ENCODE measurements at regions not wholly inside any gene's neighbourhood (a gene's known extent, or its start where the extent isn't known, plus 50 kb on each side); places are given as distances from the start of the nearest gene placed in this dataset.

DNA sequence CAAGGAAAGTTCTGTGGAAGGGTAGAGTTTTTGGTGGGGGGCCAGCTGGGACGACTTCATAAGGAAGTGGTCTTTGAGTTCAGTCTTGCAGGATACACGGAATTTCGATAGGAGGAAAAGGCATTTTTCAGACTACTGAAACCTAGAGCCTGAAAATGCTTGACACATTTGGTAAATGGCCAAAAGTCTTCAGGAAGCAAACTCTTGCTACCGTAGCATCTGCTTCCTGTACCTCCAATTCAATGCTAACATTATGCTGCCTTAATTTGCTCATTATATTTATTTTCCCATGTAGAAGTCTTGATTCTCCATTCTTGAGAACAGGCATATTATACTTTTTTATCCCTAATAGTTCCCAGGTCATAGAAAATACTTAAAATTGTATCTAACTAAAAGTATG, 129.3 kb upstream of the MED13 start:
- DNase-seq, result no peak

- no peak for DNase-seq
Measured at GRCh38 chr17:62193249-62193648, 128.2 kb upstream of the MED13 start.

DNA sequence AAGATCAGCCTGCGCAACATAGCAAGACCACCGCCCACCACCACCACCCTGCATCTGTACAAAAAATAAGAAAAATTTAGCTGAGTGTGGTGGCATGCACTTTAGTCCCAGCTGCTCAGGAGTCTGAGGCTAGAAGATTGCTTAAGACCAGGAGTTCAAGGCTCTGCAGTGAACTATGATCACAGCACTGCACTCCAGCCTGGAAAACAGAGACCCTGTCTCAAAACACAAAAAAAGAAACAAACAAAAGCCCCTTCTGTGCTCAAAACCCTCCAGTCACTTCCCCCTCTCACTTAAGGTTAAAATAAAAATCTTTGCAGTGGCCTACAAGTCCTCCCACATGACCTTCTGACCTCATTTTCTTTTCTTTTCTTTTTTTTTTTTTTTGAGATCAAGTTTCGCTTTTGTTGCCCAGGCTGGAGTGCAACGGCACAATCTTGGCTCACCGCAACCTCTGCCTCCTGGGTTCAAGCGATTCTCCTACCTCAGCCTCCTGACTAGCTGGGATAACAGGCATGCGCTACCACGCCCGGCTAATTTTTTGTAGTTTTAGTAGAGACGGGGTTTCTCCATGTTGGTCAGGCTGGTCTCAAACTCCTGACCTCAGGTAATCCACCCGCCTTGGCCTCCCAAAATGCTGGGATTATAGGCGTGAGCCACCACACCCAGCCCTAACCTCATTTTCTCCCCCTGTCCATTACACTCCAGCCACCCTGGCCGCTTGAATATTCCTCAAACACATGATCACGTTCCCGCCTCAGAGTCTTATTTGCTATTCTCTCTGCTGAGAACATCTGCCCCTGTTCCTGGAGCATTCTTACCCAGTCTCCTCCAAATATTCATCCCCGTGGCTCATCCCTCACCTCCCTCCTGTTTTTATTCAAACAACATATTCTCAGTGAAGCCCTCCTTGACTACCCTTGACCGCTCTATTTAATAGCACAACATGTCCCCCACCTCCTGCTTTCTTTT, 126.6 kb upstream of the MED13 start:
- DNase-seq, result no peak

GRCh38 chr17:62189377-62189776, 124.3 kb upstream of the MED13 start:
- DNase-seq, result no peak

- DNase-seq, result no peak
Measured at GRCh38 chr17:62188713-62189112, 123.6 kb upstream of the MED13 start.

- DNase-seq, result no peak
Measured at GRCh38 chr17:62187681-62188080, 122.6 kb upstream of the MED13 start.

DNA sequence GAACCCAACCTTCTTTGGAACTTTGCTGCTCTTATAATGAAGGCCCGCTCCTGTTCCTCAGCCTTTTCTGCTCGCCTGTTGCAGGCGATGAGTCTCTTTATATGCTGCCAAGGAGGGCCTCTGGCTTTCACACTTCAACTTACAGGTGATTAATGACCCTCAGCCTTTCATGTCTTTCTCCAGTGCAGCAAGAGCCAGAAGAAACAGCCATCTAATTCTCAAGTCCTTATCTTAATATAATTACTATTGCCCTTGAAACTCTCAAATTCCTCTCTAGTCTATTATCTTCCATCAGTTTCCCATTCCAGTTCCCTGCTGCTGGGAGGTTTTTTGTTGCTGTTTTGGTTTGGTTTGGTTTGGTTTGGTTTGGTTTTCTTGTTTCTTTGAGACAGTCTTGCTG, 121.8 kb upstream of the MED13 start:
- DNase-seq, result no peak

DNA sequence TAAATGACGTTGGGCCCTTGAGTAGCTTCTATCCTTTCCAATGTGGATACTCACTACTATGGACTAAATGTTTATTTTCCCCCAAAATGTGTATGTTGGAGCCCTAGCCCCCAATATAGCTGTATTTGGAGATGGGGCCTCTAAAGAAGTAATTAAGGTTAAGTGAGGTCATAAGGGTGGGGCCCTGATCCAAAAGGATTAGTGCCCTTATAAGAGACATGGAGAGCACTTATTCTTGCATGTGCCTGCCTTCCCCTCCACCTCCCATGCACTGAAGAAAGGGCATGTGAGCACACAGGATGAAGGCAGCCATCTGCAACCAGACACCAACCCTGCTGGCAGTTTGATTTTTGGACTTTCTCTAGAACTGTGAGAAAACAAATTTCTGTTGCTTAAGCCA, 115.7 kb upstream of the MED13 start:
- no peak for DNase-seq

DNA sequence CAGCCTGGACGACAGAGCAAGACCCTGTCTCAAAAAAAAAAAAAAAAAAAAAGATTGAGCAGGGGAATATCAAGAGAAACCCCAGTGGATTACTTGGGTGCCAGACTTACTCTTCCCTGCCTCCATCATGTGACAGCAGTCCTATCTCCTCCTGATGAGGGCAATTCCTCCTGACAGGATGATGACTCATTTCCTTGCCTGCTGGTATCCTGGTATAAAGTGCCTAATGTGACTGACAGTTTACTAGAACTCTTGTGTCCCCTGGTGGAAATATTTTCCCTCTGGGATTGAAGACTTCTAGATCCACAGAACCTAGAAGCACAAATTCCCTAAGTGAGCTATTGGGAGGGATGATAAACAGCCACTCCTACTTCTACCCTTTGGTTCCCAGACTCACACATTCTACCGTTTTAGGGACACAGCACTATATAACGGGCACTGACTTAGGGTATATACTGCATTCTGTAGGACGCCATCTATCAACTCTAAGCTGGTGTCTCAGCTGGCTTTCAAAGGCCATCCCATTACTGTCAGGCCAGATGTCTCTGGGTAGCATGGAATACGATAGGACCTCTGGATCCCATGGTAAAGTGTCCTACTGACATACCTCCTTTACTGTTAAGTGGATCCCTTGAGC, 114.6 kb upstream of the MED13 start:
- DNase-seq, result no peak

DNA sequence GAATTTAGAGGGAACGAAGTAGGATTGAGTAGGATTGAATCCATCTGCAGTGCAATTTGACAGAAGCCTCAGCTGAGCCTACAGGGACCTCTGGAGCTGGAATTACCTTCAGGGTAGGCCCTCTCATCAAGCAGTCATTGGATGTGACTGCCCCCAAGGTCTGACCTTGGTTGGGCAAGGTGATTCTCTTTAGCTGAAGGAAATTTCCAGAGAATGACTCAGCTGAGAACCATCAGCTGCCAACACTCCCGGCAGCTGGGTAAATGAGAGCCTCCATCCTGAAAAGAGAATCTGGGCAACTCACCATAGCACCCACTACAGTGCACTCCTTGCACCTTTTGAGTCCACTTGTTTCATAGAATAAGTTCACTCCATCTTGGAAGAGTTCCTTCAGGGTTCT, 113.5 kb upstream of the MED13 start:
- DNase-seq, result no peak

DNA sequence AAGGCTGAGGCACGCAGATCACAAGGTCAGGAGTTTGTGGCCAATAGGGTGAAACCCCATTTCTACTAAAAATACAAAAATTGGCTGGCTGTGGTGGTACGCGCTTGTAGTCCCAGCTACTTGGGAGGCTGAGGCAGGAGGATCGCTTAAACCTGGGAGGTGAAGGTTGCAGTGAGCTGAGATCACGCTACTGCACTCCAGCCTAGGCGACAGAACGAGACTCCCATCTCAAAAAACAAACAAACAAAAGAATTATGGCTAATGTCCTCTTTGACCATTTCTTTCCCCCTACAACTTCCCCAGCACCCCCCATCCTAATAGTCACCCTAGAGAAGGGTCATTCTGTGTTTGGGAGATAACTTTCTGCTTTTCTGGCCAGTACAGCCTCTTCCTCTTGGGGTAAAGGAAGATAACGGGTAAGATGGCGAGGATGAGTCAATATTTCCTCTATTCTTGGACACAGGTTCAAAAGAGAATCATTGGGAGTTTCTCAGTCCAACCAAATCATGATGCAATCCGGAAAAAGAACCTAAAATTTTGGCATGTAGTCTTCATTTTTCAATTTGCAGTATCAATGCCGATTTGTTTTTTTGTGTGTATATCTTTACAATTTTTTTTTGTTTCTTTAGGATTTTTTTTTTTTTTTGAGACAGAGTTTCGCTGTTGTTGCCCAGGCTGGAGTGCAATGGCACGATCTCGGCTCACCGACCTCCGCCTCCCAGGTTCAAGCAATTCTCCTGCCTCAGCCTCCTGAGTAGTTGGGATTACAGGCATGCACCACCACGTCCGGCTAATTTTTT, 107.6 kb upstream of the MED13 start:
- no peak for DNase-seq

GRCh38 chr17:62167076-62167475, 102.0 kb upstream of the MED13 start:
- no peak for DNase-seq

- DNase-seq, result no peak
Measured at GRCh38 chr17:62164747-62165722, 100.0 kb upstream of the MED13 start.

GRCh38 chr17:62163847-62164246, 98.8 kb upstream of the MED13 start:
- DNase-seq, result peak; percentile 66

GRCh38 chr17:62162898-62163297, 97.8 kb upstream of the MED13 start:
- no peak for DNase-seq

GRCh38 chr17:62161405-62162148, 96.5 kb upstream of the MED13 start:
- DNase-seq, result no peak

DNA sequence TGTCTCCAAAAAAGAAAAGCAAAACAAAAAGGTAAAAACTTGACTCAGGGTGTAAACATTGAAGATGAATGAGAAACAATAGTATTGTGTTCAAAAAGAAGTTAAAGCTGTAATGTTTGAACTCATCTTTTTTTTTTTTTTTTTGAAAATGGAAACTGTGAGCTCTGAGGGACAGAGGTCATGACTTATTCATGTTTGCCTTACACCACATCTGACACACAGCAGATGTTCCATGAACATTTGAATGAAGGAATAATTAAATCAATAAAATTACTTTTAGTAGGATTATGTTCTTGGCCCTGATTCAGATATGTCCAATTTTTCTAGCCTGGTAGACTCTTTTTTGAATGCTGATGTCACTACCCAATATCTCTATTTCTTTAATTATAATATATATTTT, 95.7 kb upstream of the MED13 start:
- no peak for DNase-seq

DNA sequence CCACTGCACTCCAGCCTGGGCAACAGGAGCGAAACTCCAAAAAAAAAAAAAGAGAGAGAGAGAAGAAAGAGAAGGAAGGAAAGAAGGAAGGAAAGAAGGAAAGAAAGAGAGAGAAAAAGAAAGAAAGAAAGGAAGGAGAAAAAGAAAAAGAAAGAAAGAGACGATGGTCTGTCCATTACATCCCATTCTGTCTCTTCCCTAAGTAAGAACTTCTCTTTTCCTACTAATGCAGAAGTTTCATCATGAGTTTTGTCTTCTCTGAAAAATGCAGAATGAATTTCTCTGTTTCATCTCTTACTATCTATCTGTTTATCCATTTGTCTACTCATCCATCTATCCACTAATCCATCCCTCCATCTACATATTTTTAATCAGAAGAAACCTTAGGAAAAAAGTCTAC, 94.9 kb upstream of the MED13 start:
- DNase-seq, result no peak

- DNase-seq, result no peak
Measured at GRCh38 chr17:62156949-62157348, 91.9 kb upstream of the MED13 start.

- no peak for DNase-seq
Measured at GRCh38 chr17:62154909-62155308, 89.8 kb upstream of the MED13 start.

DNA sequence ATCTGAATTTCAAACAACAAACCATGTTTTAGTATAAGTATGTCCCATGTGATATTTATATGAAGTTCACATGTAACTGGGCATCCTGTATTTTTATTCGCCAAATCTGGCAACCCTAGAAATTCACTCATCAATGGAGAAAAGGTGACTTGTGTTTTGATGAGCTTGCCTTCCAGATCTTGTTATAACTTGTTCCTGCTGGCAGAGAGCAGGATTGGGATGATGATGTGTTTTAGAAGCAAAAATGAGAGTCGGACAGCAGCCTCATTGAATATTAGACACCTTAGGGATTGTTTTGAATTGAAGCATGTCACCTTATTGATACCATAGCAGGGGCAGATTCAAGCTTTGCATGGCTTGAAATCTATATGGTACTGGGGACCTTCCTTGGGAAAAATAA, 85.4 kb upstream of the MED13 start:
- no peak for DNase-seq

- no peak for DNase-seq
Measured at GRCh38 chr17:62149961-62150360, 84.9 kb upstream of the MED13 start.

Measured in NCI-H2029 (cell line).